GM12864 (cell line): ENCODE measurements at regions not wholly inside any gene's neighbourhood (a gene's known extent, or its start where the extent isn't known, plus 50 kb on each side); places are given as distances from the start of the nearest gene placed in this dataset.

Experiments
- DNase-seq: peaks from one replicate; pipeline ENCODE4 v3.0.0-alpha.2; 2011; ENCODE audit warnings: low read depth
- H3K4me3 ChIP-seq: 2 replicates; pipeline ENCODE4 v1.5.1; 2011; ENCODE audit warnings: mild to moderate bottlenecking, low read depth, low read length, control low read depth
- TF ChIP-seq, protein P1 (sequence below): IDR thresholded peaks from 2 replicates; pipeline ENCODE4 v1.5.1; 2011; ENCODE audit warnings: low read depth, mild to moderate bottlenecking, moderate library complexity, low read length, control low read depth, inconsistent platforms; ENCODE audit errors: missing control alignments

DNA sequence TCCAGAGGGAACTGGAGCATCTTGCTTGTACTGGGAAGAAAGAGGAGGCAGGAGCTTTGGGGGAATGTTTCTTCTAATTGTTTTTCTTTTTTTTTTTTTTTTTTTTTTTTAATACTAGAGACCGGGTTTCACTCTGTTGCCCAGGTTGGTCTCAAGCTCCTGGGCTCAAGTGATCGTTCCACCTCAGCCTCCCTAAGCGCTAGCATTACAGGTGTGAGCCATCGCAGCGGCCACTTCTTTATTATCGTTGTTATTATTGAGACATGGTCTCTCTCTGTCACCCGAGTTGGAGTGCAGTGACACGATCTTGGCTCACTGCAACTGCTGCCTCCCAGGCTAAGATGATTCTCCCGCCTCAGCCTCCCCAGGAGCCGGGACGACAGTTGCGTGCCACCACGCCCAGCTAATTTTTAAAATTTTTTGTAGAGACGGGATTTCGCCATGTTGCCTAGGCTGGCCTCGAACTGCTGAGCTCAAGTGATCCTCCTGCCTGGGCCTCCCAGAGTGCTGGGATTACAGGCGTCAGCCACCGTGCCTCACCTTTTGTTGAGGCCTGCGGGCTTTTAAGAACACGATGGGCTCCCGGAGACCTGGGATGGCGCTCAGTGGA, 137.3 kb upstream of the GSE1 start:
- TF ChIP-seq, protein P1, sequence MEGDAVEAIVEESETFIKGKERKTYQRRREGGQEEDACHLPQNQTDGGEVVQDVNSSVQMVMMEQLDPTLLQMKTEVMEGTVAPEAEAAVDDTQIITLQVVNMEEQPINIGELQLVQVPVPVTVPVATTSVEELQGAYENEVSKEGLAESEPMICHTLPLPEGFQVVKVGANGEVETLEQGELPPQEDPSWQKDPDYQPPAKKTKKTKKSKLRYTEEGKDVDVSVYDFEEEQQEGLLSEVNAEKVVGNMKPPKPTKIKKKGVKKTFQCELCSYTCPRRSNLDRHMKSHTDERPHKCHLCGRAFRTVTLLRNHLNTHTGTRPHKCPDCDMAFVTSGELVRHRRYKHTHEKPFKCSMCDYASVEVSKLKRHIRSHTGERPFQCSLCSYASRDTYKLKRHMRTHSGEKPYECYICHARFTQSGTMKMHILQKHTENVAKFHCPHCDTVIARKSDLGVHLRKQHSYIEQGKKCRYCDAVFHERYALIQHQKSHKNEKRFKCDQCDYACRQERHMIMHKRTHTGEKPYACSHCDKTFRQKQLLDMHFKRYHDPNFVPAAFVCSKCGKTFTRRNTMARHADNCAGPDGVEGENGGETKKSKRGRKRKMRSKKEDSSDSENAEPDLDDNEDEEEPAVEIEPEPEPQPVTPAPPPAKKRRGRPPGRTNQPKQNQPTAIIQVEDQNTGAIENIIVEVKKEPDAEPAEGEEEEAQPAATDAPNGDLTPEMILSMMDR: no peak
- DNase-seq: no peak
- no peak overlapping the region for H3K4me3 ChIP-seq

DNA sequence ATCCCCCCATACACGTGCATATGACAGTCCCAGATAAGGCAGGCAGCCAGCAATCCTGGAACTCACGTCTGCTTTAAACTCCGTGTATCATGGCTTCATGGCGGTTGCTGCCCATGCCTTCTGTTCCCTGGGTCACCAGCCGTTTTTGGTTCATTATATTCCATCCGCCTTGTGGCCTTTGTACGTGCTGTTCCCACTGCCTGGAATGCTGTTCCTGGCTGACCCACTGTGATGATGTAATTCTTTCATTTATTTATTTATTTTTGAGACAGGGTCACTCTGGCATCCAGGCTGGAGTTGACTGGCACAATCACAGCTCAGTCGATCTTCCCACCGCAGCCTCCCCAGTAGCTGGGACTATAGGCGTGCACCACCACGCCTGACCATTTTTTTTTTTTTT, 136.7 kb upstream of the GSE1 start:
- no peak overlapping the region for H3K4me3 ChIP-seq
- DNase-seq: no peak
- TF ChIP-seq, protein P1: no peak

DNA sequence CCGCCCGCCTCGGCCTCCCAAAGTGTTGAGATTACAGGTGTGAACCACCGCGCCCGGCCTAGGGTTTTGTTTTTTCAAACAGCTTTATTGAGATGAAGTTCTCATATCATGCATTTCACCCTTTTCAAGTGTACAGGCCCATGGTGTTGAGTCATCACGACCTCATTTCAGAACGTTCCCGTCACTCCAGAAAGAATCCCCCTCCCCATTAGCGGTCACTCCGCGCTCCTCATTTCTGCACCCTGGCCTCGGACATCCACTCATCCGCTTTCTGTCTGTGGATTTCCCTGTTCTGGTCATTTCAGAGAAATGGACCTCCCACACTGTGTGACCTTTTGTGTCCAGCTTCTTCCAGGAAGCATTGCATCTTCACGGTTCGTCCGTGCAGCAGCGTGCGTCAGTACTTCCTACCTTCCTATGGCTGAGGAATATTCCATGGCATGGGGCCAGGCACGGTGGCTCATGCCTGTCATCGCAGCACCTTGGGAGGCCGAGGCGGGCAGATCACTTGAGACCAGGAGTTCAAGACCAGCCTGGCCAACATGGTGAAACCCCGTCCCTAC, 135.2 kb upstream of the GSE1 start:
- TF ChIP-seq, protein P1: no peak

DNA sequence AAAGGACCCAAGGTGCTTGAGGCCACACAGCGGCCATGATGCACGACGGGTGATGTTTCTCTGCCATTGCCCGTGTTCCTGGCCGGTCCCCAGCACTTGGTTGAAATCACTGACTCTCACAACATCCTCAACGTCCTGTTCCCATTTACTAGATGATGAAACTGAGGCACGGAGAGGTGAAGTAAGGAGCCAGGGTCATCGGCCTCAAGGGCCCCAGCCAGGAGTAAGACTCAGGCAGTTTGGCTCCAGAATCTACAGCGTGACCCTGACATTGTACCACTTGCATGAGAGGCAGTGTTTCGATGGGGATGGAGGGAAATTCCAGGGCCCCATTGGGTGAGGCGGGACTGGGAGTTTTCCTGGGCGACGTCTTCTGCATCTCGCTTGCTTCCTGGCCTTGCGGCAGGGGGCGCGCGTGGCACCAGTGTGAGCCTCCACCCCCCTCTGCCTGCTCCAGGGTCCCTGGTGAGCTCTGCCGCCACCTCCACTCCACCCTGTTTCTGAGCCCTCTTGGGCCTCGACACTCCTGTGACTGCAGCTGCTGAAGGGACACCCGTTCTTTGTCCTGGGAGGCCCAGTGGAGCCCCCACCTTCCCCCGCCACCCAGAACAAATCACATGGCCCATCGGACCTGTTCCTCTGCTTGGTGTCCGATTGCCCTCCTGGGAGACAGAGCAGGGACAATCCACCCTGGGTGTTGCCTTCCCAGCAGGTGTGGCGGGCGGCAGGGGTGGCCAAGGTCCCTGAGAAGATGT, 133.0 kb upstream of the GSE1 start:
- TF ChIP-seq, protein P1: peak; percentile 67
- no peak overlapping the region for H3K4me3 ChIP-seq

More for the DNA sequence above, 135.2 kb upstream of the GSE1 start:
- DNase-seq: no peak
- H3K4me3 ChIP-seq: no peak overlapping the region

DNA sequence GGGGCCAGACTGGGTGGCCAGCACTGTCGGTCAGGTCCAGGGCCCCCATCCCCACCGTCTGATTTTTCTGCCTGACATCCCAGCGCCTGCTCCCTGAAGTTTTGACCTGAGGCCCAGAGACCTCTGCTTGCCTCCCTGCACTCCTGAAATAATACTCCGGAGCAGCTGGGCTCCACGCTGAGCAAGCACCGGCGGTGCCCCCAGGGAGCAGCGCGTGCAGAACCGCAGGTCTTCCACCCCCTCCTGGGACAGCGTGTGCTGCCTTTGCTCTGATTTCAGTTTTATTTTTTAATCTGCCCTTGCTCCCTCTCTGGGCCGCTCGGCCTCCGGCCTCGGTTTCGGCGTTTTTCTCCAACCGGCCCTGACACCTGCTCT, 132.4 kb upstream of the GSE1 start:
- TF ChIP-seq, protein P1: no peak
- no peak overlapping the region for H3K4me3 ChIP-seq
- DNase-seq: no peak

More for the DNA sequence above, 133.0 kb upstream of the GSE1 start:
- no peak for DNase-seq

DNA sequence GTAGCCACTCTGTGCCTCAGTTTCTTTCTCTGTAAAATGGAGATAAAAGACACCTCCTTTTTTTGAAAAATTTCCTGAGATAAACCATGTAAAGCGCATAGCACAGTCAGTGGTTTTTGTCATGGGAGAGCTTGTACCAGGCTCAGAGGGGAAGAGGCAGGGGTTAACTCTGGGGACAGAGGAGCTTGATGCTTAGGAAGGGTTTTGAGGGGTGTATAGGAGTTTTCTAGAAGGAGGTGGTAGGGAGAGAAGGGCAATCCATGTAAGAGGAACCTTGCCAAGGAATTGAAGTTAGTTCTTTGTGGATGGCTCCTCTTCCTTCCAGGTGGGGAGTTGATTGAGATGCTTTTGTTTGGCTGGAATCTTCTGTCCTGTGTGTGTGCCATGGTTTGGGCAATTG, 131.9 kb upstream of the GSE1 start:
- H3K4me3 ChIP-seq: no peak overlapping the region
- DNase-seq: no peak
- TF ChIP-seq, protein P1: no peak
